ENCODE measurements at regions not wholly inside any gene's neighbourhood (a gene's known extent, or its start where the extent isn't known, plus 50 kb on each side); places are given as distances from the start of the nearest gene placed in this dataset.

GRCh38 chr2:221044781-221045180, 527.3 kb downstream of the EPHA4 start:
- TF ChIP-seq POLR2A (IDR thresholded peaks at IDR 0.05) = no peak
- TF ChIP-seq, protein P1, sequence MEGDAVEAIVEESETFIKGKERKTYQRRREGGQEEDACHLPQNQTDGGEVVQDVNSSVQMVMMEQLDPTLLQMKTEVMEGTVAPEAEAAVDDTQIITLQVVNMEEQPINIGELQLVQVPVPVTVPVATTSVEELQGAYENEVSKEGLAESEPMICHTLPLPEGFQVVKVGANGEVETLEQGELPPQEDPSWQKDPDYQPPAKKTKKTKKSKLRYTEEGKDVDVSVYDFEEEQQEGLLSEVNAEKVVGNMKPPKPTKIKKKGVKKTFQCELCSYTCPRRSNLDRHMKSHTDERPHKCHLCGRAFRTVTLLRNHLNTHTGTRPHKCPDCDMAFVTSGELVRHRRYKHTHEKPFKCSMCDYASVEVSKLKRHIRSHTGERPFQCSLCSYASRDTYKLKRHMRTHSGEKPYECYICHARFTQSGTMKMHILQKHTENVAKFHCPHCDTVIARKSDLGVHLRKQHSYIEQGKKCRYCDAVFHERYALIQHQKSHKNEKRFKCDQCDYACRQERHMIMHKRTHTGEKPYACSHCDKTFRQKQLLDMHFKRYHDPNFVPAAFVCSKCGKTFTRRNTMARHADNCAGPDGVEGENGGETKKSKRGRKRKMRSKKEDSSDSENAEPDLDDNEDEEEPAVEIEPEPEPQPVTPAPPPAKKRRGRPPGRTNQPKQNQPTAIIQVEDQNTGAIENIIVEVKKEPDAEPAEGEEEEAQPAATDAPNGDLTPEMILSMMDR (IDR thresholded peaks at IDR 0.05) = no peak

All from body of pancreas (tissue), 4 donors.